Karpas-422 (cell line): ENCODE measurements at regions not wholly inside any gene's neighbourhood (a gene's known extent, or its start where the extent isn't known, plus 50 kb on each side); places are given as distances from the start of the nearest gene placed in this dataset.

Experiments
- DNase-seq: peaks from one replicate; pipeline ENCODE4 v3.0.0-alpha.2; 2015
- H2AFZ ChIP-seq: fragments of 200-600 bp; sonication (generic); 2 replicates; pipeline ENCODE4 v1.6.1; 2014; ENCODE audit warnings: antibody characterized with exemption, low read length, mixed read lengths
- H3K27ac ChIP-seq: fragments of 200-600 bp; sonication (generic); 2 replicates; pipeline ENCODE4 v1.5.1; 2014; ENCODE audit warnings: mild to moderate bottlenecking, low read length, moderate library complexity
- H3K27me3 ChIP-seq: fragments of 200-600 bp; sonication (generic); 2 replicates; pipeline ENCODE4 v1.6.1; 2014; ENCODE audit warnings: low read length, mixed read lengths
- H3K36me3 ChIP-seq: fragments of 200-600 bp; sonication (generic); 2 replicates; pipeline ENCODE4 v1.6.1; 2014; ENCODE audit warnings: low read length, mixed read lengths; ENCODE audit not compliant: insufficient read depth
- H3K4me1 ChIP-seq: fragments of 200-600 bp; sonication (generic); 2 replicates; pipeline ENCODE4 v1.6.1; 2014; ENCODE audit warnings: mild to moderate bottlenecking, low read length, mixed read lengths
- H3K4me2 ChIP-seq: fragments of 200-600 bp; sonication (generic); 2 replicates; pipeline ENCODE4 v1.6.1; 2014; ENCODE audit warnings: low read length, low read depth, mild to moderate bottlenecking; ENCODE audit not compliant: poor library complexity, severe bottlenecking
- H3K4me3 ChIP-seq: fragments of 200-600 bp; sonication (generic); 2 replicates; pipeline ENCODE4 v1.5.1; 2014; ENCODE audit warnings: mild to moderate bottlenecking, antibody characterized with exemption, low read length, mixed read lengths
- H3K79me2 ChIP-seq: fragments of 200-600 bp; sonication (generic); 2 replicates; pipeline ENCODE4 v1.6.1; 2014; ENCODE audit warnings: mild to moderate bottlenecking, low read length, mixed read lengths
- H3K9ac ChIP-seq: fragments of 200-600 bp; sonication (generic); 2 replicates; pipeline ENCODE4 v1.6.0; 2014; ENCODE audit warnings: low read length
- H3K9me2 ChIP-seq: fragments of 200-600 bp; sonication (generic), shearing (Covaris generic); replicated peaks from 2 replicates; pipeline ENCODE4 v1.6.0; 2014; ENCODE audit warnings: mild to moderate bottlenecking, low read length, moderate library complexity; ENCODE audit not compliant: insufficient read depth
- H3K9me3 ChIP-seq: fragments of 300-700, 200-600 bp; sonication (generic); 2 replicates; pipeline ENCODE4 v1.6.1; 2014; ENCODE audit warnings: low read length, mixed read lengths
- H4K20me1 ChIP-seq: fragments of 200-600 bp; sonication (generic); 2 replicates; pipeline ENCODE4 v1.6.1; 2014; ENCODE audit warnings: mild to moderate bottlenecking, antibody characterized with exemption, low read length, low read depth; ENCODE audit not compliant: insufficient read depth

DNA sequence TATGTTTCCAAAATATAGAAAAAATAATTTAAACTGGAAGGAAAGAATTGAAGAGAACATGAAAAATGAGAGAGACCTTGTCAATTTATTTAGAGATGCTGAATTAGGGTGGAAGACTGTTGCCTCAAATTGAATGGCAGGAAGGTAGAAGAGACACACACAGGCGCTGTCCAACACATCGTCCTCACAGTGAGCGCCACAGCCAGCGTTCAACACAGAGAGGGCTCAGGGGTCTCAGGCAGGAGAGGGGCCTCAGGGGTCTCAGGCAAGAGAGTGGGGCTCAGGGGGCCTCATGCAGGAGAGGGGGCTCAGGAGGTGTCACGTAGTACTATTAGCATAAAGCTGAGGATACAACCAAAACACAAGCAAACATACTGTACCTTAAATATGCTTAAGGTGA is 65.7 kb downstream of the TMEM18 start:
- no peaks in the 10 kb centered on the region for H3K4me1 ChIP-seq
- H3K27me3 ChIP-seq, result no peaks in the 10 kb centered on the region
- H2AFZ ChIP-seq, result no peak overlapping the region
- no peak overlapping the region for H3K4me3 ChIP-seq
- no peaks in the 10 kb centered on the region for H4K20me1 ChIP-seq
- no peak overlapping the region for H3K4me2 ChIP-seq
- H3K9me2 ChIP-seq, result no peaks in the 10 kb centered on the region
- H3K9me3 ChIP-seq, result no peaks in the 10 kb centered on the region
- H3K36me3 ChIP-seq, result no peaks in the 10 kb centered on the region
- H3K79me2 ChIP-seq, result no peaks in the 10 kb centered on the region
- no peak overlapping the region for H3K9ac ChIP-seq
- no peak for DNase-seq
- no peak overlapping the region for H3K27ac ChIP-seq

DNA sequence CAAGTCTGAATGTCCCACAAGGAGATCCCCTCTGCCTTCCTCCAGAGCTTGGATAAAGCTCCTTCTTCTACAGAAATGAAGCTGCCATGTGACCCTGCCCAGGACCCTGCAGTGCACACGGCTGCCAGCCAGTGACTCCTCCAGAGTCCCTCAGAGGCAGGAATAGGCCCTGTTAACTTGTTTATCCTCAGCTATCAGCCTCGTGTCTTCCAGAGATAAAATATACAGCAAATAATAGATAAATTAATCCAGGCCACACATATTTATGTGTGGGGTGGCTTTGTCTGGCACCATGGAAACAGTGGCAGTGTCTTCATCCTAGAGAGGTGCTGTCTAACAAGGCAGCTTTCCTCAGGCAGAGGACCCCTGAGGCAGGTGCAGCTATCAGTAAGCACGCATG is 66.7 kb downstream of the TMEM18 start:
- Histone ChIP-seq H3K4me1 (no peaks in the 10 kb centered on the region), H3K4me3 (no peak overlapping the region), H3K27ac (no peak overlapping the region), H3K4me2 (no peak overlapping the region), H3K9me3 (no peaks in the 10 kb centered on the region), H3K9me2 (no peaks in the 10 kb centered on the region), H3K27me3 (no peaks in the 10 kb centered on the region), H2AFZ (no peak overlapping the region), H3K79me2 (no peaks in the 10 kb centered on the region), H3K36me3 (no peaks in the 10 kb centered on the region), H4K20me1 (no peaks in the 10 kb centered on the region), H3K9ac (no peak overlapping the region)
- no peak for DNase-seq

DNA sequence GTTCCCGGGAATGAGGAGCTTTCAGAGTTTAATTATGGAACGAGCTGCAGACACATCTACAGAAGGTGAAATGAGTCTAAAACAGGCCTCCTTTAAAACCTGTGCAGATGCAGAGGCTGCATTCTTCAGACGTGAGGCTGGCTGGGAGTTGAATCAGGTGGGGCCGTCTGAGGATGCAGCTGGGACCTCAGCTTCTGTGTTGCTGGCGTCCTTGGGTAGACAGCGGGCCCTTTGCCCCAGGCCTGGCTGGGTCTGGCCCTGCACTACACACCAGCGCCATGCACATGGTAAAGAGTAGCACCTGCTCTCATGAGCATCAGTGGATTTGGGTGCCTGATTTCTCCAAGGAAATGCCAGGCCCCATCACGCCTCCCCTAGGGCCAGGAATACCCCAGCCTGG is 67.3 kb downstream of the TMEM18 start:
- H4K20me1 ChIP-seq, result no peaks in the 10 kb centered on the region
- no peak overlapping the region for H3K4me2 ChIP-seq

DNA sequence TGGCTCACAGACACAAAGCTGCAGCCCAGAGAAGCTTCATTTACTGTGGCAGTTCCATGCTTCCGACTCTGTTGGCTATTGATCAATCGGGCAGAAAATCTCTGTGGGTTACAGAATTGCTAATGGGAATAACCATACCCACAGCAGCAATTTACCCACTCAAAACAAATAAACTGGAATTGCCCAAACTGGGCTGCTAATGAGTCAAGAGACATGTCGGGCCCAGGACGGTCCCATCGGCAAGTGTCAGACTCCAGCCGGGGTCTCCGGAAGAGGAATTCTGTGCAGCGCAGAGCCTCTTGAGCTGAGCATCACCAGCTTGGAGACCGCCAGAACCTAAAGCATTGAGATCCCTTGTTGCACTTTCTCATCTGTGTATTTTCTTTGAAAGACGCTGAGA is 67.8 kb downstream of the TMEM18 start:
- Histone ChIP-seq H3K79me2 (no peaks in the 10 kb centered on the region), H3K36me3 (no peaks in the 10 kb centered on the region)

More for the DNA sequence above, 67.3 kb downstream of the TMEM18 start:
- Histone ChIP-seq H3K27me3 (no peaks in the 10 kb centered on the region), H3K9ac (no peak overlapping the region), H2AFZ (no peak overlapping the region), H3K9me3 (no peaks in the 10 kb centered on the region), H3K27ac (no peak overlapping the region), H3K36me3 (no peaks in the 10 kb centered on the region), H3K4me3 (no peak overlapping the region), H3K4me1 (no peaks in the 10 kb centered on the region), H3K9me2 (no peaks in the 10 kb centered on the region), H3K79me2 (no peaks in the 10 kb centered on the region)
- DNase-seq, result no peak

DNA sequence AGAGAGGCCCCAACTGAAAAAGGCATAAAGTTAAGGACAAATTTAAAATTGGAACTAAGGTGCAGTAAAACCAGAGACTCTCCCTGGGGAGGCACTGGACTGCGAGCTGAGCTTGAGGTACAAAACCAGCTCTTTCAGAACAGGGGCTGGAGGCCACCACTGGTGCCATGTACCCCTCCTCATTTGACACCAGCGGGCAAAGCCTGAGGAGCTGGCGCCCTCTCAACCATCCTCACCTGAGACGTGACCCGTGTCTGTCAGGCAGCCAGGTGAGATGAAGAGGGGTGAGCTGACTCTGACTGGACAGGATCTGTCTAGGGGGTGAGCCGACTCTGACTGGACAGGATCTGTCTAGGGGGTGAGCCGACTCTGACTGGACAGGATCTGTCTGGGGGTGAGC is 68.5 kb downstream of the TMEM18 start:
- Histone ChIP-seq H3K9me2 (no peaks in the 10 kb centered on the region), H3K9ac (no peak overlapping the region), H3K27ac (no peak overlapping the region), H3K9me3 (no peaks in the 10 kb centered on the region), H3K79me2 (no peaks in the 10 kb centered on the region), H2AFZ (no peak overlapping the region), H3K4me2 (no peak overlapping the region), H3K4me1 (no peaks in the 10 kb centered on the region), H3K4me3 (no peak overlapping the region), H3K36me3 (no peaks in the 10 kb centered on the region), H4K20me1 (no peaks in the 10 kb centered on the region), H3K27me3 (no peaks in the 10 kb centered on the region)
- no peak for DNase-seq

More for the DNA sequence above, 67.8 kb downstream of the TMEM18 start:
- H3K4me3 ChIP-seq, result no peak overlapping the region
- no peak overlapping the region for H2AFZ ChIP-seq
- H3K9ac ChIP-seq, result no peak overlapping the region
- H3K4me2 ChIP-seq, result no peak overlapping the region
- H4K20me1 ChIP-seq, result no peaks in the 10 kb centered on the region
- H3K4me1 ChIP-seq, result no peaks in the 10 kb centered on the region
- no peak for DNase-seq
- no peaks in the 10 kb centered on the region for H3K9me2 ChIP-seq
- no peaks in the 10 kb centered on the region for H3K27me3 ChIP-seq
- H3K9me3 ChIP-seq, result no peaks in the 10 kb centered on the region
- H3K27ac ChIP-seq, result no peak overlapping the region

DNA sequence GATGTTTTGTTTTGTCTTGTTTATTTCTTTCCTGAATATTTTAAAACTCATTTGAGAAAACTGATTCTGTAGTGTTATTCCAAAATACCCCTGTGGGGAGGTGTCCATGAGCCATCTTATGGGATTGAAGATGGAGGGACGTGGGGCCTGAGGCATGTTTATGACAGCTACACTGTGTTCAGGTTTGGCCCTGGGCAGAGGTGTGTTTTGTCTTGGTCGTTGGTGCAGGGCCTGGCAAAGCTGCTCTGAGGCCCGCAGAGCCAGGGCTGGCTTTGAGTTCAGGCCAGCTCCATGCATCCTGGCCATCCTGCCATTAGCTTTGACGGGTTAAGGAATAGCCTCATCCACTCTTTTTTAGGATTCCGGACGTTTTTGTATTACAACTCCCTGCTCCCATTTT is 68.9 kb downstream of the TMEM18 start:
- H4K20me1 ChIP-seq, result no peaks in the 10 kb centered on the region
- no peak for DNase-seq

DNA sequence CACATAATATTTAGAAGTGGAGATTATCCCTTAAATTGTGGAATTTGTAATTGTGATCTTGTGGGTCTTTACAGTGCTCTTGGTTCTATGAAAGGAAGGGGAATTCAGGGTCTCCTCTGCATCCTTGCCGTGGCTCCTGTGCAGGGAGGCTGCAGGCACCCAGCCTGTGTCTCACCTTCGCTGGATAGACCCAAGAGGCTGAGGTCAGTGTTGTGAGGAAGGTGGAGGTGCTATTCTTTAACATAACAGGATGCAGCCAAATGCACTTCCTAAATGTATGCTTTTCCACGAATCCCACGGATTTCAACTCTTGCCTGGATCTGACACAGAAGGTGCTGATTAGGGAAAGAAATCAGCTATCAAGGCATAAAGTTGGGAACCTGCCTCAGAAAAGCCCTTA is 69.5 kb downstream of the TMEM18 start:
- no peak for DNase-seq
- Histone ChIP-seq H3K9me3 (no peaks in the 10 kb centered on the region), H3K4me1 (no peaks in the 10 kb centered on the region), H3K9ac (no peak overlapping the region), H3K79me2 (no peaks in the 10 kb centered on the region), H3K9me2 (no peaks in the 10 kb centered on the region), H3K4me3 (no peak overlapping the region), H2AFZ (no peak overlapping the region), H4K20me1 (no peaks in the 10 kb centered on the region), H3K27me3 (no peaks in the 10 kb centered on the region), H3K4me2 (no peak overlapping the region), H3K36me3 (no peaks in the 10 kb centered on the region), H3K27ac (no peak overlapping the region)

More for the DNA sequence above, 68.9 kb downstream of the TMEM18 start:
- H3K27me3 ChIP-seq, result no peaks in the 10 kb centered on the region
- H3K4me1 ChIP-seq, result no peaks in the 10 kb centered on the region
- H3K79me2 ChIP-seq, result no peaks in the 10 kb centered on the region
- H3K9me2 ChIP-seq, result no peaks in the 10 kb centered on the region
- no peak overlapping the region for H3K9ac ChIP-seq
- H3K4me2 ChIP-seq, result no peak overlapping the region
- H3K27ac ChIP-seq, result no peak overlapping the region
- no peak overlapping the region for H2AFZ ChIP-seq
- no peaks in the 10 kb centered on the region for H3K9me3 ChIP-seq
- no peaks in the 10 kb centered on the region for H3K36me3 ChIP-seq
- no peak overlapping the region for H3K4me3 ChIP-seq

DNA sequence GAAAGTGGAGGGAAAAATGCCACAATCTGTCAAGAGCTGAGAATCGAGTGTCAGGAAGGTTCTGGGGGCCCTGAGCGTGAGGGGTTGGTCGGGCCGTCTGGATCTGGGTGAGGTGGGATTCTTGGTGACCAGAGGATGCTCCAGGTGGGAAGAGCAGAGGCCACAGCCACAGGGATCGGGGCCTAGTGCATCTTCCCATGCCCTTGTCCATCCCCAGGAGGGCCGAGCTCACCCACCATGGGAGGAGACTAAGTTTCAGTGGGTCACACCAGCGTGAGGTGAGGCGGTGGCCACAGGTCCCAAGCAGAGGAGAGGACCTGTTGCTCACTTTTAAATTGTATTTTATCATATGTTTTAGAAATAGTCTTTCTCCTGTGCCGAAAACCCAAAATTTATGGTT is 70.0 kb downstream of the TMEM18 start:
- Histone ChIP-seq H3K27me3 (no peaks in the 10 kb centered on the region), H3K9me2 (no peaks in the 10 kb centered on the region), H4K20me1 (no peaks in the 10 kb centered on the region), H3K4me1 (no peaks in the 10 kb centered on the region), H3K4me3 (no peak overlapping the region), H3K9ac (no peak overlapping the region), H3K36me3 (no peaks in the 10 kb centered on the region), H3K4me2 (no peak overlapping the region), H3K9me3 (no peaks in the 10 kb centered on the region), H3K27ac (no peak overlapping the region), H2AFZ (no peak overlapping the region), H3K79me2 (no peaks in the 10 kb centered on the region)
- no peak for DNase-seq
